GM21447 (cell line): ENCODE measurements at regions not wholly inside any gene's neighbourhood (a gene's known extent, or its start where the extent isn't known, plus 50 kb on each side); places are given as distances from the start of the nearest gene placed in this dataset.

Experiments used
- ATAC-seq: cut with Tn5 transposase; IDR thresholded peaks from one replicate; pipeline ENCODE4 v1.9.1; 2021; ENCODE audit not compliant: unreplicated experiment

DNA sequence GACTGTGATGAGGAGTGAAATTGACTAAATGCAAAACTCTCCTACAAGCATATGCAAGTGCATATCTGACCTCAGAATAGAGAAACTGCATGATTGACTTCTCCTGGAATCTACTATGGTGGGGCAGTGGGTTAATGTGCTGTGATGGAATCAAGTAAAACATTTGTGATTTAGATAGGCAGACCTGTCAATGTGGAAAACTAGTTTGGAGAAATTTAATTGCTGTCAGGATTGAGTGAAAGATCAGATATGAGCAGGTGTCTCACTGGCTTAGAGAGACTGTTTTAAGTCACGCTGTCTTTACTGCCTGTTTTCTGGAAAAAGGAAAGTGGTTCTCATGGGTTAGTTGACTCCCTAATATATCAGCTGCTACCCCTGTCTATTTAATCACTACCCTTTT is 881.0 kb upstream of the CNTNAP5 start:
- no peak for ATAC-seq

DNA sequence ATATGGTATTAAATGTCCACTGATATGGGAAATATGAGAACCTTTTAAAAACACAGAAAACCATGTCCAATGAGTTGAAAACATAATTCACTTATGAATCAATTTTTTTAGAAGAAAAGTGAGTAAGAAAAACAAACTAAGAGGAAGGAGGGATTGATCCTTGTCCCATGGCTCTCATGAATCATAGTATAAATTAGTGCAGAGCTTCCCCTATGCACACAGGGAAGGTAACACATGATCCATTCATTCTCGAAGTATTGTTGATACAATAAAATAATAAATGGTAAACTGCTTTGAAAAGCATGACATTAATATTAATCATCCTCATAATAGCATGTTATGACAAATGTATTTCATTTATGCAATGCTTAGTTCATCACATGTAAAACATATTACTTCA is 872.0 kb upstream of the CNTNAP5 start:
- ATAC-seq = no peak

DNA sequence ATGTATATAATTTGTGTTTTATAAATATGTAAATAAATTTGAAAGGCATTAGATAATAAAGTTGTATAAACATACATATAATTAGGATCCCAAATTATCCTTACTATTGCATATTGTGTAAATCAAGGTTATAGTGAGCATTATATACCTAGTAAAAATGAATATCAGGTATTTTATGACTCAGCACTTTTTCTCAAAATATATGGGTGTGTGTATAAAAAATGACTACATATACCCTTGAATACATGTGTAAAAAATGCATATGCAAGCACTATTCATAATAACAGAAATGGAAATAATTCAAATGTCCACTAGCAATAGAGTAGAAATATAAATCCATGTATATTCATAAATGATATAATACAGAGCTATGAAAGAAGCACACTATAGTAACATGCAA is 870.9 kb upstream of the CNTNAP5 start:
- ATAC-seq = no peak

DNA sequence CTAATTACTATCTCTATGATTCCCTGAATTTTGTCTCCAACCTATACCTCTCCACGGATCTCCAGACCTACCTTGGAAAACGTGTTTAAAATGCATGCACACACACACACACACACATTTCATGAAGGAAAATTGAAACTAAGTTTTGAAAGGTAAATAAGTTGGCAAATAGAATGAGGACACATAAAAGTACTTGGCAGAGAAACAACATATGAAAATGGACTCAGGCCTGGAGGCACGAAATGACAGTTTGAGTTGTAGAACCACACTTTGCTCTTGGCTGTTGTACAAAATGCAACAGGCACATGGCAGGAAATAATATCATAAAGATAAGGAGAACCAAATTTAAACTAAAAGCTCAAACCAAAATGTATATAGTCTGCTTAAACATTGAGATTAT is 868.1 kb upstream of the CNTNAP5 start:
- no peak for ATAC-seq

DNA sequence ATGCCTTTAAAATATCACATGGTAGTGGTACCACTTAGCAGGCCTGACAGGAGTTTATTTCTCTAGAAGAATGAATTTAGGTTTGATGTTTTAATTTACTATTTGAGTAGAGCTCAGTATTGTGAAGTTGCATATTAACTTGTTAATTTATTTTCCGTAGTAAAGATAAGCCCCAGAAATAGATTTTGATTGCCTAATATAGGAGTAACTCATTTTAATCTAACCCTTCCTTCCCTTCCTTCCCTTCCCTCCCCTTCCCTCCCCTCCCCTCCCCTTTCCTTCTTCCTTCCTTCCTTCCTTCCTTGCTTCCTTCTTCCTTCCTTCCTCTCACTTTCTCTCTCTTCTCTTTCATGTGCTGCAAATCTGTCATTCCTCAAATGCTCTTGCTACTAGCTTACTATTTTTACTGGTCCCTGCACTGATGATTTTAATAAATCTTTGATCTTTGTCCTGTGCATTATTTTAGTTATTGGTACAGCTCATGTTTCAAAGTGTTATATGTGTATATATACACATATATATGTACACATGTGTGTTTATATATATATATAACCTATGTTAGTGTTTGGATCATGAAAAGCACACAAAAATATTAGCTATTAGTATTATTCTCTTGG is 862.6 kb upstream of the CNTNAP5 start:
- no peak for ATAC-seq

DNA sequence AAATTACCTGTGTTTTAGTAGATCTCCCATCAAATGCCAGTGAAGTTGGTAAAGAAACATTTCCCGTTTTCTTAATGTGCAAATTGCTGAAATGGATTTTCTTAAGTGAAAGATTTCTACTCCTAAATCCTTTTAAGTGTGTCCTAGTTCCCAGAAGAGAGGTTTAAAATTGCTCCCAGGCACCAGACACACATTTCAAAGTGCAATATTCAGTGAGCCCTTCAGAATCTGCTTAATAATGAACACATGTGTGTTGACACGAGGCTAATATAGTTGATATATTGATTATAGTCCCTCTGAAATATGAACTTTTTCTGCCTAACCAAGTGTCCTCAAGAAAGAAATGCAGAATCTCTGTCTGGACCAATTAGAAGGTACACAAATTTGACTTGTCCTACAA is 861.7 kb upstream of the CNTNAP5 start:
- ATAC-seq = no peak

DNA sequence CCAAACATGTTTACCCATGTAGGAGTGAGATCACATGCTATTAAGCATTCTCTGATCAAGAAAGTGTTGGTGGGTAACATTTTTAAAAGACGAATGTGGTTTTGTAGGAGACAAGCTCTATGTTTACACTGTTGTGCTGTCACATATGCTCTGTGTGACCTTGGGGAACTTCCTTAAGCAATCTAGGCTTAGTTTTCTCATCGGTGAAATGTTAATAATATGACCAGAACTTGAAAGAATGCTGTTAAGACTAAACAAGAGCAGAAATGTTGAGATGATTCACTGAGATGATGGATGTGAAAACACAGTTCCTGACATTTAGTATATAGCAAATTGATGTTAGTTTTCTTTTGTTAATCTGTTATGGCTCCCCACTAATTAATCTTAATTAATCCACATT is 860.9 kb upstream of the CNTNAP5 start:
- no peak for ATAC-seq

DNA sequence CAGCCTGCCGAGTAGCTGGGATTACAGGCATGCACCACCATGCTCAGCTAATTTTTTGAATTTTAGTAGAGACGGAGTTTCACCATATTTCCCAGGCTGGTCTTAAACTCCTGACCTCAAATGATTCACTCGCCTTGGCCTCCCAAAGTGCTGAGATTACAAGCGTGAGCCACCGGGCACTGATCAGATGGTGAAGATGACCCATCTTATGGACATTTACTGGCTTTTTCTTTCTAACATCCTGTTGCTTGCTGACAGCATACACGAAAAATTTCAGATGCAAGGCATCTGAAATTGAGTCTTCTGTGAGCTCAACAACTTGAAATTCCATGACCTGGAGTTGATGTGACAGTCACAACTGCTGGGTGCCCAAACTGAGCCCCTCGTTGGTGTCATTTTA is 859.5 kb upstream of the CNTNAP5 start:
- no peak for ATAC-seq

DNA sequence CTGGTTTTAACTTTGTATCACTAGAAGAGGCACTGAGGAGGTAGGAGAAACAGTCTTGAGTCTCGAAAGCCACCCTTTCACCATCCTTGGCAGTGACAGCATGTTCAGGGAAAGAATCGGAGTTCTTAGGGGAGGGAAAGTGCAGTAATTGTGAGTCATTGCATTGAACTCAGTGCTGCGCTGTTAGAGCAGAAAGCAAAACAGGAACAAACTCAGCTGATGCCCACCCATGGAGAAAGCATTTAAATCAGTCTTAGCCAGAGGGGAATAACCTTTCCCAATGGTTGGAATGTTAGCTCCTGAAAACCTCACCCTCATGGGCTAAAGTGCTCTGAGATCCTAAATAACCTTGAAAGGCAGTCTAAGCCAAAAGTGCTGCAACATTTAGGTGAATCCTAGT is 845.6 kb upstream of the CNTNAP5 start:
- ATAC-seq = no peak

DNA sequence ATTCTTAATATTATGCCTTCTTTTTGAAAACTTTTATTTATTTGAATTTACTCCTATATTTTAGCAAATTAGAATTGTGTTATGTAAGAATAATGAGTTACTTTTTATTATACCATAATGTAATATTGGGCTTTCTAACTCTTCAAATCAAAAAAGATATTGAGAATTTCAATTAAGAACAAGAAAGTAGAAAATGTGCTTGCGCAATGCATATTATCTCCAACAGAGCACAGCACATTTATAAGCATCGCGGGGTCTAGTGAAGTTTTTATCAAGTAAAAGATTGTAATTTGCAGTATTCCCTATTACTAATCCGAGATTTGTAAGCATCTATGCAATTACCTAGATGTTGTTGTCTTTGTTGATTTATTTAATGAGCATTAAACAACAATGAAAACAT is 829.1 kb upstream of the CNTNAP5 start:
- no peak for ATAC-seq

DNA sequence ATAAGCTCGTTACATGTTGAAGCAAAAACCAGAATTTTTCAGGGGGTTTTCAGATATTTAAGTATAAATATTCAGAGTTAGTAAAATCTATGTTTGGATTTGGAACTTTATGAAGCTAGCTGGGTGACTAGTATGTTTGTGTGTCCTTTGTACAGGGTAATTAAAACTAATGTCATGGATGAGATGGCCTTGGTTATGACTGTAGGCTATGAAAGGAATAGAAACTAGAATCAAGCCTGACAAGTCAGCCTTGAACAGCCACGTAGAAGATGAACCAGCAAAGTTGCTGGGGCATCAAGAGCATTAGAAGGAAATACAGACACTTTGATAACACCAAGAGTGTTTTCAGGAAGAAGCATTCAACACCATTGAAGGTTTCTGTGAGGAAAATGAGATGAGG is 825.1 kb upstream of the CNTNAP5 start:
- no peak for ATAC-seq

DNA sequence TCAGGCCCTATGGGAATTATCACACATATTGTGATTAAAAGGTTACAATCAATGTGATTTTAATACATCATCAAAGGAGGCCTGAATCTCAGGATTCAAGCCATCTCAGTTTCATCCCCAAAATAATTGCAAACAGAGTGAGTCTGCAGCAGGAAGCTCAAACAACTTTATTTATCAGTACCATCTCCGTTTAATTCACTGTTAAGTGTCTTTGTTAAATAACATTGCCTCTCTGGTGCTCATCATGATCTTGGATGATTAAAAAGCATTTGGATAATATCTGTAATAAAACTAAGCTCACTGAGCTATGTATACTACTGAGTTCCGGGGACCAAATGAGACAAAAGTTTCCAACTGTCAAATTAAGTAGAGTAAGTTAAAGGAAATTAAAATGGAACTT is 817.8 kb upstream of the CNTNAP5 start:
- ATAC-seq = no peak

DNA sequence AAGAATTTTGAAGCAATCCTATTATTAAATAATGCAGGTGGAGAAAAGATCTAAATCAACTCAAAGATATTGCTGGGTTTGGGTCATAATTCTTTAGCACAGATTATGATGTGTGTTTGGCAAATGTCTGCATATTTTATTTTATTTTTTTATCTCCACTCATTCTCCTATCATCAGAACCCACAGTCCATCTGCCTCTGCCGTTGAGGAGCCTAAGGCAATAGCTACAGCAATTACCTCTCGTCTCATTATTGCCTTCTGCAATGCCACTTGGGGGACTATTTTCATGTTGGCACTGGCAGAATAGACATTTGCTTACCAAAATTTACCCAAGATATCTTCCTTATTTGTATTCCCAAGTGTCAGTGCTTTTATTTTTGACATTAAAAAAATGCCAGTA is 815.9 kb upstream of the CNTNAP5 start:
- ATAC-seq = no peak

DNA sequence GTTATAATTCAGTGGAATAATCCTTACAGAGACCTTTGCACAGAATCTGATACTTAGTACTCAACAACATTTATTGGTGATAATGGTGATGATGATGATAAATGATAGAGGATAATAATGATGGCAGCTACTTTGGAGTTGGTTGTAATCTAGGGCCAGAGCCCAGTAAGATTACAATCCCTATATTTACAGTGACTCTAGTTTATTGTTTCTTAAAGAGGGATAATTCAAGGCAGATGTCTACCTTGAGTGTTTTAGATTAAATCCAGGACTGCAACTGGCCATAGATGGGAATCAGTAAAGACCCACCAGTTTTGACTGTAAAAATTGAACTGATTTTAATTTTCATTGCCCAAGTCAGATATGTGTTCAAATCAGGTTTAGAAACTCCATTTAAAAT is 813.9 kb upstream of the CNTNAP5 start:
- no peak for ATAC-seq

DNA sequence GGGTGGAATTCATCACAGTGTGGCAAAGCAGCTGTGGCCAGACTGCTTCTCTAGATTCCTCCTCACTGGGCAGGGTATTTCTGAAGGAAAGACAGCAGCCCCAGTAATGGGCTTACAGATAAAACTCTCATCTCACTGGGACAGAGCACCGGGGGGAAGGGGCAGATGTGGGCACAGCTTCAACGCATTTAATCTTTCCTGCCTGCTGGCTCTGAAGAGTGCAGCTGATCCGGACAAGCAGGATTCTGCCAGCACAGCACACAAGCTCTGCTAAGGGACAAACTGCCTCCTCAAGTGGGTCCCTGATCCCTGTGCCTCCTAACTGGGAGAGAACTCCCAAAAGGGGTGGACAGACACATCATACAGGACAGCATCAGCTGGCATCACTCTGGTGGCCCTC is 779.9 kb upstream of the CNTNAP5 start:
- ATAC-seq = no peak

DNA sequence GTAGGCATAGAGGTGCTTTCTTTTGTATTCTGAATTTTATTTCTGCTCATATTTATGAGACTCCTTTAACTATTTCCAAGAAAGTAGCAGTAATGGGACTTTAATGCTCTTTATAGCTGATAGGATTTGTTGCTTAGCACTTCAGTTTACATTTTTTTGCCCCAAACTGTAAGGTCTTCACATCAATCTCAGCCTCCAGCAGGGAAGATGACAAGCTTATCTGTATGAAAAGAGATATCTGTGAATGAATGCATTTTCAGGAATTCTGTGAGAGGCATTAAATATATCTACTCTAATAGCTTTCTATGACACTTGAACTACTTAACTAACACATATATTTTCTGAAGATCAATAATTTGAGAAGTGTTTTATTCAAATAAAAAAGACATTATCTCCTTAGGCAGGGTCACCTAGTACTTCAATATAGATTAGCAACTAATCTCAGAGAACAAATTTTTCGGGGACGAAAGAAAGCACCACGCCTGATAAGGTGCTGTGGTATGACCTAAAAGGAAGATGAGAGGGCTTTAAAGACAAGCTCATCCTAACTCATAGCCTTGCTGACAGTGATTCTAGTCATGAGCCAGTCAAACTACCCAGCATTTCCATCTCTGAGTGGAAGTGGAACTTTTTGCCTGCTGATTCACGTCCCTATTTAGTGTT is 766.1 kb upstream of the CNTNAP5 start:
- ATAC-seq = no peak

DNA sequence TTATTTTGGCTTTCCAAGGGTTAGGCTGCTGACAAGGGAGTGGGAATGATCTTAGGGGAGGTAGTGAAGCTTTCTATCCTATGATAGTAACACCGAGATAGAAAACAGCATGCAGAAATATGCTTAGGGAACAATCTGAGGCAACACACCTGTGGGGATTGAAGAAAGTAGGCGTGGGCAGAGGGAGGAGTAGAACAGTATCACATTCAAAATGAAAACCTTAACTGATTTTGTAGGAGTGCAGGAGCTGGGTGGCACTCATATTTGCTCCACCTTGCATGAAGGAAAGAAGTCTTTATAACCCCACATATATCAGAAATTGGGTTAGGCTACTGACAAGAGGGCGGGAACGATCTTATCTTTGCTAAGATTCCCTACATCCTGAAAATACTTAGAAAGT is 762.2 kb upstream of the CNTNAP5 start:
- no peak for ATAC-seq

DNA sequence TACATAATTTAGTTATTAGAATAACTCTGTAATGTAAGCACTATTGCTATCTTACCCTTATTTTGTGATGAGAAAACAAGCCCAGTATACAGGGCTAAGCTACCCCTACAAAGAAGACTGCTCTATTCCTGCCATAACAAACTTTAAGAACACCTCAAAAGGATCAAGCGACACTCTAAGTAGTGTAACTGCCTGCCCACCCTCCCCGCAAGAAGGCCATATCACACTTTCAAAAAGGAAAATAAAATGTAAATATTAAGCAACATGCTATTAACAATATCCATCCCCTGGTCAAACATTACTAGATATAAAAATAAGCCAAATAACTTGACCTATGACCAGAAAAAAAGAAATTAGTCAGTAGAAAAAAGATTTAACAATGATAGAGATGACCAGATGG is 741.7 kb upstream of the CNTNAP5 start:
- ATAC-seq = no peak

DNA sequence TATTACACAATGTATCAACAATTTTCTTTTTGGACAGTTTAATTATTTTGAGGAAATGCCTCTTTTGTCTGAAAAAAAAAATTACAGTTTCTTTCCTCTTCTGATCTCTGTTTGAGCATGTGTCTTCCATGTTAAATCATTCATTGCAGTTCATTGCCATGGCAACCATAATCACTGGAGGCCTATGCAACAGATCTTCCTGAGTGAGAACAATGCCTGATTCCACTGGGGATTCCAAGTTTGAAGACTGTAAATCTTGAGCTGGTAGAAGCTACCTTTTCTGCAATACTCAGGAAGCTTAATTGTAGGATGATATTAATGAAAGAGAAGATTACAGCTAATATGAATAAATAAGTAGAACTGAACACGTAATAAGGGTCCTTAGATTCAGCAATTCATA is 721.4 kb upstream of the CNTNAP5 start:
- no peak for ATAC-seq
